ENCODE measurements at regions not wholly inside any gene's neighbourhood (a gene's known extent, or its start where the extent isn't known, plus 50 kb on each side); places are given as distances from the start of the nearest gene placed in this dataset.

DNA sequence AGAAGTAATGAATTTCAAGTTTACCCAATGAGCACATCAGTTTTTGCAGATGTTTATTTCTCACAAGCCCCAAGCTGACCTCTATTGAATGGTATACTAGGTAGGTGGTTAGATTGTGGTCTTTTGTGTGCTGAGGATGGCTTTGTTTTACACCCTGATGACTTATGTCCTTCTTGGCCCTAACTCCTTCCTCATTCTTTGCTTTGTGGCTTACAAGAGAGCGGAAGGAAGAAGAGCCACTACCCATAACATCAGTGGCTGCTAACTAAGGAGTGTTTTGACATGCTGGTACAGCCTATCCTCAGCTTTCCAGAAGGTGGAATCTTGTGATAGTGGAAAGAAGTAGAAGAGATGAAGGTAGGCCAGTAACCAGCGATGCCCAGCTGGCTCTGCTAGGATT, 85.7 kb upstream of the NTRK2 start:
- TF ChIP-seq, protein P1, sequence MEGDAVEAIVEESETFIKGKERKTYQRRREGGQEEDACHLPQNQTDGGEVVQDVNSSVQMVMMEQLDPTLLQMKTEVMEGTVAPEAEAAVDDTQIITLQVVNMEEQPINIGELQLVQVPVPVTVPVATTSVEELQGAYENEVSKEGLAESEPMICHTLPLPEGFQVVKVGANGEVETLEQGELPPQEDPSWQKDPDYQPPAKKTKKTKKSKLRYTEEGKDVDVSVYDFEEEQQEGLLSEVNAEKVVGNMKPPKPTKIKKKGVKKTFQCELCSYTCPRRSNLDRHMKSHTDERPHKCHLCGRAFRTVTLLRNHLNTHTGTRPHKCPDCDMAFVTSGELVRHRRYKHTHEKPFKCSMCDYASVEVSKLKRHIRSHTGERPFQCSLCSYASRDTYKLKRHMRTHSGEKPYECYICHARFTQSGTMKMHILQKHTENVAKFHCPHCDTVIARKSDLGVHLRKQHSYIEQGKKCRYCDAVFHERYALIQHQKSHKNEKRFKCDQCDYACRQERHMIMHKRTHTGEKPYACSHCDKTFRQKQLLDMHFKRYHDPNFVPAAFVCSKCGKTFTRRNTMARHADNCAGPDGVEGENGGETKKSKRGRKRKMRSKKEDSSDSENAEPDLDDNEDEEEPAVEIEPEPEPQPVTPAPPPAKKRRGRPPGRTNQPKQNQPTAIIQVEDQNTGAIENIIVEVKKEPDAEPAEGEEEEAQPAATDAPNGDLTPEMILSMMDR (IDR thresholded peaks at IDR 0.05; ENCODE audit: low read length), result no peak
- TF ChIP-seq EZH2 (IDR thresholded peaks at IDR 0.05; ENCODE audit: borderline replicate concordance, low read length), result no peak

Data from OCI-LY1 (cell line).